C4-2B (cell line): ENCODE measurements at regions not wholly inside any gene's neighbourhood (a gene's known extent, or its start where the extent isn't known, plus 50 kb on each side); places are given as distances from the start of the nearest gene placed in this dataset.

Experiments
- H3K27ac ChIP-seq: fragments of 450-650 bp; 2 replicates; pipeline ENCODE4 v1.5.1; 2017
- ZFX ChIP-seq: fragments of 450-650 bp; IDR thresholded peaks from 2 replicates; pipeline ENCODE4 v1.6.1; 2017
- TF ChIP-seq, protein P1 (sequence below): fragments of 450-650 bp; conservative IDR thresholded peaks from 2 replicates; pipeline ENCODE4 v1.5.1; 2017; ENCODE audit warnings: mild to moderate bottlenecking

DNA sequence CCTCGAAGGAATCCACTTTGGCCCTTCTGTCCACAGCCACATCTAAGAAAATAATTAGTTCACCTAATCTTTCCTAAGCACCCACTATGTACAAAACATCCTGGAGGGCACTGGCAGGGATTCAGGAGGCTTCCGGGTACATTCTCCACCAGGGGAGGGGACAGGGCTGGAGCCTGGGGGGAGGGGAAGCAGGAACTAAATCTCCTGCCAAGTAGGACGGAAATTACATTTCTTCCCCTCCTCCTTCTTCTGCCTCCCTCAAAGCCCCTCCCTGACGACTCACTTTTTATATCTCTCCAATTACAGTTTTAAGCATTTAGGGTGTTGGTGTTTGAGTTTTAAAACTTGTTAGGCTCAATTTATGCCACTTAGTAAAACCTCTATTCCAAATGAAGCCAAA lies 203.1 kb downstream of the BCOR start:
- H3K27ac ChIP-seq = peak overlapping the region; percentile 82
- no peak for TF ChIP-seq ZFX
- TF ChIP-seq, protein P1, sequence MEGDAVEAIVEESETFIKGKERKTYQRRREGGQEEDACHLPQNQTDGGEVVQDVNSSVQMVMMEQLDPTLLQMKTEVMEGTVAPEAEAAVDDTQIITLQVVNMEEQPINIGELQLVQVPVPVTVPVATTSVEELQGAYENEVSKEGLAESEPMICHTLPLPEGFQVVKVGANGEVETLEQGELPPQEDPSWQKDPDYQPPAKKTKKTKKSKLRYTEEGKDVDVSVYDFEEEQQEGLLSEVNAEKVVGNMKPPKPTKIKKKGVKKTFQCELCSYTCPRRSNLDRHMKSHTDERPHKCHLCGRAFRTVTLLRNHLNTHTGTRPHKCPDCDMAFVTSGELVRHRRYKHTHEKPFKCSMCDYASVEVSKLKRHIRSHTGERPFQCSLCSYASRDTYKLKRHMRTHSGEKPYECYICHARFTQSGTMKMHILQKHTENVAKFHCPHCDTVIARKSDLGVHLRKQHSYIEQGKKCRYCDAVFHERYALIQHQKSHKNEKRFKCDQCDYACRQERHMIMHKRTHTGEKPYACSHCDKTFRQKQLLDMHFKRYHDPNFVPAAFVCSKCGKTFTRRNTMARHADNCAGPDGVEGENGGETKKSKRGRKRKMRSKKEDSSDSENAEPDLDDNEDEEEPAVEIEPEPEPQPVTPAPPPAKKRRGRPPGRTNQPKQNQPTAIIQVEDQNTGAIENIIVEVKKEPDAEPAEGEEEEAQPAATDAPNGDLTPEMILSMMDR = no peak

GRCh38 chrX:39895218-39896110 lies 202.3 kb downstream of the BCOR start:
- H3K27ac ChIP-seq = peak overlapping the region; percentile 82
- no peak for TF ChIP-seq ZFX
- TF ChIP-seq, protein P1 = no peak

DNA sequence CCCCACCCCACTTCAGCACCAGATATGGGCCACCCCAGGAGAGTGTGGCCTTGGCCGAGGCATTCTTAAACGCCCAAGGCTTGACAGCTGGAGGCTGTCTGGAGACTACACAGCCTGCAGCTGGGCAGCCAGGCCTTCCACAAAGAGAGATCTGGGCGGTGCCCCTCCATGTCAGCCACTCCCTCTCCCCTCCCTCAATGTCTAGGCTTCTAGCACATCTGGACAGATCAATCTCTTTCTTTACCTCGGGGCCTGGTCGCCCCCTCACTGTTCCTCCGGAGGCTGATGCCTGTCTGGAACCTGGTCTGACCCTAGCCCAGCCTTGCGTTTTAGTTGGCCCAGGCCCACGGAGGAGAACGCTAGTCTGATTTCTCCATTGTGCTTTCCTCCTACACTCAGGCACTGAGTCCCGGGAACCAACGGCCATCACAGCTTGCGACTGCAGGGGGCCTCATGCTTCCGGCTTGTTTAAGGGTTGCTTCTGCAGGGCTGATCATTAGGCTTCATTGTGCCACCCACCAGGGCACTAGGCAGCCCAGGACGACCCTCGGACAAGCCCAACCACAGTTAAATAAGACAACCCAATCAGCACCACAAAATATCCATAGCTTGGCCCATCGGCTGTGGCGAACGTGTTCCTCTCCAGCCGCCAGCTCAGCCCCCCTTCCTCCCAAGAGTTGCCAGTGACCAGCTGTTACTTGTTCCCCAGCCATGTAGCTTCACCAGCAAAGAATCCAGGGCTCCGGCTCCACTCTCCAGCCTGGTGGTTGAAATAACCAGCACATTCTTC lies 200.6 kb downstream of the BCOR start:
- TF ChIP-seq, protein P1 = no peak
- no peak for TF ChIP-seq ZFX
- peak overlapping the region; percentile 45 for H3K27ac ChIP-seq

- TF ChIP-seq, protein P1 = no peak
- no peak for TF ChIP-seq ZFX
- H3K27ac ChIP-seq = peak overlapping the region; percentile 45
Measured at GRCh38 chrX:39897741-39898097, 200.0 kb downstream of the BCOR start.

DNA sequence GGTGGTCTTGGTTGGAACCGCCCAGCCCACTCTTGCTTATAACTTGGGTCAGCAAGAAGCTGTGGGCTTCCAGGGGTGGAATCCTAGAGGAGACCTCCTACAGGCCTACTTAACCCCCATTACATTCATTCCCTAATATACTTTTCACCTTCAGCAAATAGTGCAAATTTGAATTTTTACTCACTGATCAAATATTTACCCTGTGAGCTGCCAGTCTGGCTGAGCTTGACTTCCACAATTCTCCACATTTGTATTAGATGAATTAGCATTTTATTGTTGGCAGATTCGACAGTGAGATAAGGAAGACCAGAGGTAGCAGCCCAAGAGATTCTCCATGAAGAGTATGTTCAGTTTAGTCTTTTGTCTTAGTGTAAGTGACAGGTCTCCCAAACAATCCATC lies 199.6 kb downstream of the BCOR start:
- TF ChIP-seq ZFX = no peak
- TF ChIP-seq, protein P1 = no peak

GRCh38 chrX:39899059-39899458 lies 198.7 kb downstream of the BCOR start:
- no peak overlapping the region for H3K27ac ChIP-seq

More for the DNA sequence above, 199.6 kb downstream of the BCOR start:
- peak overlapping the region; percentile 45 for H3K27ac ChIP-seq

More at GRCh38 chrX:39899059-39899458, 198.7 kb downstream of the BCOR start:
- TF ChIP-seq, protein P1 = no peak
